Neural crest cell (in vitro differentiated cells): ENCODE measurements at regions not wholly inside any gene's neighbourhood (a gene's known extent, or its start where the extent isn't known, plus 50 kb on each side); places are given as distances from the start of the nearest gene placed in this dataset.

Source experiments
- DNase-seq: peaks from one replicate; pipeline ENCODE4 v3.0.0; 2021; ENCODE audit warnings: low read depth, mixed read lengths, low spot score
- H3K27ac Mint-ChIP-seq: one replicate; pipeline ENCODE4 v1.8.0; 2021; ENCODE audit warnings: mild to moderate bottlenecking, mixed read lengths; ENCODE audit not compliant: unreplicated experiment
- H3K27me3 Mint-ChIP-seq: 2 replicates; pipeline ENCODE4 v1.8.0; 2021; ENCODE audit warnings: low read depth, mild to moderate bottlenecking, mixed read lengths
- H3K36me3 Mint-ChIP-seq: 2 replicates; pipeline ENCODE4 v1.8.0; 2021; ENCODE audit warnings: low read depth, mild to moderate bottlenecking, mixed read lengths
- H3K4me1 Mint-ChIP-seq: 2 replicates; pipeline ENCODE4 v1.8.0; 2021; ENCODE audit warnings: mixed read lengths
- H3K4me3 Mint-ChIP-seq: one replicate; pipeline ENCODE4 v1.8.0; 2021; ENCODE audit warnings: mild to moderate bottlenecking, mixed read lengths
- H3K9me3 Mint-ChIP-seq: 2 replicates; pipeline ENCODE4 v1.8.0; 2021; ENCODE audit warnings: mixed read lengths
- TF ChIP-seq, protein P1 (sequence below): fragments of 200-600 bp; sonication (generic); conservative IDR thresholded peaks from 2 replicates; pipeline ENCODE4 v1.5.0; 2021; ENCODE audit warnings: antibody characterized with exemption, mild to moderate bottlenecking

DNA sequence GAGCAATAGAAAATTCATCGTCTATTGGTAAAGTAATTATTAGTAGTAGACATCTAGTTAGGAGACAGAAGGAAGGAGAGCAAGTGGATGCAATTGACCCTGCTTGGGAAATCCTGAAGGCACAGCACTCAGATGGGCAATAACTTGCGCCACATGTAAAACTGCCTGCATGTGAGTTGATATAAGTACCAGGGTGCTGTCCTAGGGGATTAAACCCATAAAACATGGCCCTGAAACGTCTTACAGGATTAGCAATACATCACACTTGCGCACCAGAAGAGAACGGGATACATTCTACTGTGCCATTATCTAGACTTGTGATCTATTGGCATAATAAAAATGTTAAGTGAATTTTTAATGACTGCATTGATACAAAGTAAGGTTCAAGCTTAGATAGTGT is 277.5 kb upstream of the LYPLAL1 start:
- Mint-ChIP-seq H3K4me1 (peaks cover 1% of the 10 kb centered on the region), H3K9me3 (no peaks in the 10 kb centered on the region), H3K36me3 (no peaks in the 10 kb centered on the region), H3K4me3 (no peak overlapping the region), H3K27me3 (no peaks in the 10 kb centered on the region), H3K27ac (no peak overlapping the region)
- DNase-seq = no peak
- TF ChIP-seq, protein P1, sequence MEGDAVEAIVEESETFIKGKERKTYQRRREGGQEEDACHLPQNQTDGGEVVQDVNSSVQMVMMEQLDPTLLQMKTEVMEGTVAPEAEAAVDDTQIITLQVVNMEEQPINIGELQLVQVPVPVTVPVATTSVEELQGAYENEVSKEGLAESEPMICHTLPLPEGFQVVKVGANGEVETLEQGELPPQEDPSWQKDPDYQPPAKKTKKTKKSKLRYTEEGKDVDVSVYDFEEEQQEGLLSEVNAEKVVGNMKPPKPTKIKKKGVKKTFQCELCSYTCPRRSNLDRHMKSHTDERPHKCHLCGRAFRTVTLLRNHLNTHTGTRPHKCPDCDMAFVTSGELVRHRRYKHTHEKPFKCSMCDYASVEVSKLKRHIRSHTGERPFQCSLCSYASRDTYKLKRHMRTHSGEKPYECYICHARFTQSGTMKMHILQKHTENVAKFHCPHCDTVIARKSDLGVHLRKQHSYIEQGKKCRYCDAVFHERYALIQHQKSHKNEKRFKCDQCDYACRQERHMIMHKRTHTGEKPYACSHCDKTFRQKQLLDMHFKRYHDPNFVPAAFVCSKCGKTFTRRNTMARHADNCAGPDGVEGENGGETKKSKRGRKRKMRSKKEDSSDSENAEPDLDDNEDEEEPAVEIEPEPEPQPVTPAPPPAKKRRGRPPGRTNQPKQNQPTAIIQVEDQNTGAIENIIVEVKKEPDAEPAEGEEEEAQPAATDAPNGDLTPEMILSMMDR = no peak

DNA sequence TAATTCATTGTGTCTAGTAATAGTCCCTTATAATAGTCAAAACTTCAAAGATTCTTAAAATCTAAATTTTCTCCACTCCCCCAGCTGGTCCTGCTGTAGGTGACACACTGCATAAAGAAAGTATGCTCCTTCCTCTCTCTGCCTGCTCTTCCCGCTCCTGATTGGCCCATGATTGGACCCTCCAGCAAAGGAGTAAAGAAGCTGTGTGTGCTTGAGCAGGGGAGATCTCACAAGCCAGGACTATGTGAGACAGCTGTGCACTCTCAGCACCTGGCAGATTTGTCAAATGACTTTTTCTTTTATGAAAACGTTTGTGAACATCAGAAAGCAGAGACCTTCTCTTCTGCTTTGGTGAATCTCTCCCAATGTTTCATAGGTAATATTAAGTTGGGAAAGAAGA is 274.8 kb upstream of the LYPLAL1 start:
- no peaks in the 10 kb centered on the region for H3K27me3 Mint-ChIP-seq
- no peaks in the 10 kb centered on the region for H3K9me3 Mint-ChIP-seq
- H3K36me3 Mint-ChIP-seq = no peaks in the 10 kb centered on the region
- H3K4me1 Mint-ChIP-seq = no peaks in the 10 kb centered on the region
- DNase-seq = no peak
- TF ChIP-seq, protein P1 = no peak
- no peak overlapping the region for H3K4me3 Mint-ChIP-seq
- H3K27ac Mint-ChIP-seq = no peak overlapping the region

DNA sequence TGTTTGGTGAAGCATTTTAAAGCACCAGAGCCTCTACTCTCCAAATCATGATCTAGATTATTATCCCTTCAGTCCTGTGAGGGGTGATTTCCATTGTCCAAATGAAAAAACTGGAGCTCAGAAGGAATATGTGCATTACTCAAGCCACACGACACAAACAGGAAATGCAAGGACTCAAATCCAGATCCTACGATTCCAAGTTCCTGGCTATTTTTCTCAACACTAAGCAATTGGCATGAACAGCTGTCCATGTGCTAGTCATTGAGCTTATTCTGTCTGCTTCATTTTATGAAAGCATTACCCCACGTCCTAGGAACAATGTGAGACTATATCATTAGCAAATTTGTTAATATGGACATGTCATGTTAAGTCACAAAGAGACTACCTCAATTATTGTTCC is 273.1 kb upstream of the LYPLAL1 start:
- no peaks in the 10 kb centered on the region for H3K27me3 Mint-ChIP-seq
- no peaks in the 10 kb centered on the region for H3K36me3 Mint-ChIP-seq
- H3K4me1 Mint-ChIP-seq = no peaks in the 10 kb centered on the region
- DNase-seq = no peak
- H3K27ac Mint-ChIP-seq = no peak overlapping the region
- no peaks in the 10 kb centered on the region for H3K9me3 Mint-ChIP-seq
- H3K4me3 Mint-ChIP-seq = no peak overlapping the region
- TF ChIP-seq, protein P1 = no peak

DNA sequence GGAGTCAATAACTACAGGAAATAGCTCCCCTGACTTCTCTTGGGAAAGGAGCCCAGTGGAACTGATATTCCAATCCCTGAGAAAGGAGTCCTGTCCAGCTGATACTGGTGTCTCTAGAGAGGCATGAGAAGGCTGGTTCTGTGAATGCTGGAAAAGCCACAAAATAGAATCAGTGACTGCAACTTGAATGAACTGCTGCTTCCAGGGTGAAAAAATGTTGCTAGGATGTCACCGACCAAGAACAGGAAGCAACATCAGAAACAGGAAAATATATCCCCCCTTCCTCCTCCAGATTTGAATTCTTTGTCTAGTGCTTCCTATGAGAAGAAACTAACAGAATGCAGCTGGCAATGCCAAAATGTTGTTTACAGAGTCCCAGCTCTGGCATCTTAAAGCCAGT is 269.3 kb upstream of the LYPLAL1 start:
- Mint-ChIP-seq H3K4me1 (no peaks in the 10 kb centered on the region), H3K9me3 (no peaks in the 10 kb centered on the region), H3K27me3 (no peaks in the 10 kb centered on the region), H3K4me3 (no peak overlapping the region), H3K27ac (no peak overlapping the region), H3K36me3 (no peaks in the 10 kb centered on the region)
- DNase-seq = no peak
- TF ChIP-seq, protein P1 = no peak

DNA sequence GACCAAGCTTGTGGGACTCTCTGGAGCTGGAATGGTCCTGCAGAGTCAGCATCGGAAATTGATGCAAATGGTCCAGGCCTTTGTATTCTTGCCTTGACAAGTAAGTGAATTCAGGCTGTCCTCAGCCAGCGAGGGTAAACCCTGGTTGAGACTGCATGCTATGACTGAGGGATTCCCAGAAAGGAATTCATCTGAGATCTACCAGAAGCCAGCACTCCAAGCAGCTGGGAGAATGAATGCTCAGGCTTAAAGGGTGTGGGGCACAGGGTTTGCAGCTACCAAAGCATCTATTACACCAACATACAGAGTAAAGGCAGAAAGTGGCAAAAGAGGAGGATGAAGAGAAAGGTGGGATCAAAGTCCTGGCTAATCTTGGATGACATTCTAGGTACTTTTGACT is 257.0 kb upstream of the LYPLAL1 start:
- TF ChIP-seq, protein P1 = no peak
- no peak overlapping the region for H3K4me3 Mint-ChIP-seq
- no peak overlapping the region for H3K27ac Mint-ChIP-seq
- no peaks in the 10 kb centered on the region for H3K9me3 Mint-ChIP-seq
- no peaks in the 10 kb centered on the region for H3K36me3 Mint-ChIP-seq
- no peaks in the 10 kb centered on the region for H3K27me3 Mint-ChIP-seq
- no peaks in the 10 kb centered on the region for H3K4me1 Mint-ChIP-seq
- no peak for DNase-seq

DNA sequence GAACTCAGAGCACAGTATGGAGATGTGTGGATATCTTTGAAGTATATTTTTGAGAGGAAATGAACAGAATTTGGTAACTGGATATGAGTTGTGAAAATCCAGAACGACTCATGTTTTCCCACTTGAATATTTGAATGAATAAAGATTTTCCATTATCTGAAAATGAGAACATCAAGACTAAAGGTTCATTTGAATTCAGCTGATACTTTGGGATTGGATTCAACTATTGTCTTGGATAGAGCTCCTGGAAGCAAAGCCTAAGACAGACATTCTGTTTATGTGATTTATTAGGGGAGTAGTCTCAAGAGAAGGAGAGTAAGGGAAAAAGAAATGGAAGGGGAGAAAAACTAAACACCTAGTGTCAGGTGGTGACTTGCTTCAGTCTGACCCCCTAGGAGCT is 256.0 kb upstream of the LYPLAL1 start:
- DNase-seq = no peak
- TF ChIP-seq, protein P1 = no peak
- H3K4me3 Mint-ChIP-seq = no peak overlapping the region
- H3K36me3 Mint-ChIP-seq = no peaks in the 10 kb centered on the region
- H3K27ac Mint-ChIP-seq = no peak overlapping the region
- H3K27me3 Mint-ChIP-seq = no peaks in the 10 kb centered on the region
- H3K9me3 Mint-ChIP-seq = no peaks in the 10 kb centered on the region
- no peaks in the 10 kb centered on the region for H3K4me1 Mint-ChIP-seq
